HG02870 (cell line): ENCODE measurements at regions not wholly inside any gene's neighbourhood (a gene's known extent, or its start where the extent isn't known, plus 50 kb on each side); places are given as distances from the start of the nearest gene placed in this dataset.

Source experiments
- ATAC-seq: cut with Tn5 transposase; IDR thresholded peaks from one replicate; pipeline ENCODE4 v1.9.1; 2021; ENCODE audit warnings: mild to moderate bottlenecking, moderate library complexity; ENCODE audit not compliant: unreplicated experiment

- no peak for ATAC-seq
Observed at GRCh38 chr3:76582098-76582497, 457.8 kb upstream of the ROBO2 start.

- no peak for ATAC-seq
Observed at GRCh38 chr3:76582632-76583378, 457.1 kb upstream of the ROBO2 start.

- no peak for ATAC-seq
Observed at GRCh38 chr3:76585794-76586392, 454.0 kb upstream of the ROBO2 start.

- no peak for ATAC-seq
Observed at GRCh38 chr3:76586471-76586870, 453.4 kb upstream of the ROBO2 start.

- ATAC-seq, result no peak
Observed at GRCh38 chr3:76610150-76610549, 429.7 kb upstream of the ROBO2 start.

- no peak for ATAC-seq
Observed at GRCh38 chr3:76615719-76616118, 424.2 kb upstream of the ROBO2 start.

GRCh38 chr3:76624164-76624563, 415.7 kb upstream of the ROBO2 start:
- no peak for ATAC-seq

GRCh38 chr3:76627236-76627635, 412.7 kb upstream of the ROBO2 start:
- ATAC-seq, result no peak

- ATAC-seq, result no peak
Observed at GRCh38 chr3:76631251-76631650, 408.6 kb upstream of the ROBO2 start.

GRCh38 chr3:76638006-76638405, 401.9 kb upstream of the ROBO2 start:
- ATAC-seq, result no peak

- no peak for ATAC-seq
Observed at GRCh38 chr3:76643623-76644304, 396.1 kb upstream of the ROBO2 start.

GRCh38 chr3:76644305-76644675, 395.6 kb upstream of the ROBO2 start:
- ATAC-seq, result no peak

- no peak for ATAC-seq
Observed at GRCh38 chr3:76645724-76646123, 394.2 kb upstream of the ROBO2 start.

- ATAC-seq, result no peak
Observed at GRCh38 chr3:76646921-76647562, 392.9 kb upstream of the ROBO2 start.

GRCh38 chr3:76651784-76652183, 388.1 kb upstream of the ROBO2 start:
- ATAC-seq, result no peak

- ATAC-seq, result no peak
Observed at GRCh38 chr3:76652524-76652923, 387.4 kb upstream of the ROBO2 start.

- ATAC-seq, result no peak
Observed at GRCh38 chr3:76653640-76654251, 386.2 kb upstream of the ROBO2 start.

- ATAC-seq, result no peak
Observed at GRCh38 chr3:76656531-76657070, 383.3 kb upstream of the ROBO2 start.

- no peak for ATAC-seq
Observed at GRCh38 chr3:76657909-76658308, 382.0 kb upstream of the ROBO2 start.

- ATAC-seq, result no peak
Observed at GRCh38 chr3:76661527-76662250, 378.2 kb upstream of the ROBO2 start.
